Coronary artery (tissue), 2 donors: ENCODE measurements at regions not wholly inside any gene's neighbourhood (a gene's known extent, or its start where the extent isn't known, plus 50 kb on each side); places are given as distances from the start of the nearest gene placed in this dataset.

Experiments
- DNase-seq: peaks from one replicate; pipeline ENCODE4 v3.0.0-alpha.2; 2017; ENCODE audit warnings: low spot score
- H3K27ac ChIP-seq, 2 donors: fragments of 200-600 bp; sonication (generic); one replicate each; pipeline ENCODE4 v1.5.1; 2016 to 2019
- H3K4me3 ChIP-seq: fragments of 200-600 bp; sonication (generic); 2 replicates; pipeline ENCODE4 v1.5.1; 2016; ENCODE audit warnings: mild to moderate bottlenecking, moderate library complexity
- TF ChIP-seq, protein P1 (sequence below): fragments of 200-600 bp; sonication (generic); IDR thresholded peaks from one replicate; pipeline ENCODE4 v1.5.1; 2019; ENCODE audit warnings: antibody characterized with exemption

DNA sequence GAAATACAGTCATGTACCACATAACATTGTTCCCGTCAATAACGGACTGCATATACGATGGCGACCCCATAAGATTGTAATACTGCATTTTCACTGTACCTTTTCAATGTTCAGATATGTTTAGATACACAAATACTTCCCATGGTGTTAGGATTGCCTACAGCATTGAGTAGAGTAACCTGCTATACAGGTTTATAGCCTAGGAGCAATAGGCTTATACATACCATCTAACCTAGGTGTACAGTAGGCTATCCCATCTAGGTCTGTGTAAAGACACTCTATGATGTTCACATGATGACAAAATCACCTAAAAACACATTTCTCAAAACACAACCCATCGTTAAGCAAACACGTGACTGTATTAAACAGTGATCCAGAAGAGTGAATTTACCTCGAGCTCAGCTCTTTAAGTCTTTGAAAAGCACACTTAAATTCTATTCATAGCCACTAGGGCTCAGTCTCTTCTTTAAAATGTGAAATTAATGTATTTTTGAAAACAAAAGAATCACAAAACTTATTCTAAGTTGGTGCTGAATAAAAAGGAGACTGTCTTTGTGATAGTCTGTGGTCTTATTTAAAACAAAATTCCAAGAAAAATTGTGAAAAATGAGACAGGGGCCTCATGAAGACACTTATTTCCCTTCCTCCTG, 239.1 kb upstream of the ARID2 start:
- no peak overlapping the region for H3K27ac ChIP-seq
- no peak overlapping the region for H3K4me3 ChIP-seq
- TF ChIP-seq, protein P1, sequence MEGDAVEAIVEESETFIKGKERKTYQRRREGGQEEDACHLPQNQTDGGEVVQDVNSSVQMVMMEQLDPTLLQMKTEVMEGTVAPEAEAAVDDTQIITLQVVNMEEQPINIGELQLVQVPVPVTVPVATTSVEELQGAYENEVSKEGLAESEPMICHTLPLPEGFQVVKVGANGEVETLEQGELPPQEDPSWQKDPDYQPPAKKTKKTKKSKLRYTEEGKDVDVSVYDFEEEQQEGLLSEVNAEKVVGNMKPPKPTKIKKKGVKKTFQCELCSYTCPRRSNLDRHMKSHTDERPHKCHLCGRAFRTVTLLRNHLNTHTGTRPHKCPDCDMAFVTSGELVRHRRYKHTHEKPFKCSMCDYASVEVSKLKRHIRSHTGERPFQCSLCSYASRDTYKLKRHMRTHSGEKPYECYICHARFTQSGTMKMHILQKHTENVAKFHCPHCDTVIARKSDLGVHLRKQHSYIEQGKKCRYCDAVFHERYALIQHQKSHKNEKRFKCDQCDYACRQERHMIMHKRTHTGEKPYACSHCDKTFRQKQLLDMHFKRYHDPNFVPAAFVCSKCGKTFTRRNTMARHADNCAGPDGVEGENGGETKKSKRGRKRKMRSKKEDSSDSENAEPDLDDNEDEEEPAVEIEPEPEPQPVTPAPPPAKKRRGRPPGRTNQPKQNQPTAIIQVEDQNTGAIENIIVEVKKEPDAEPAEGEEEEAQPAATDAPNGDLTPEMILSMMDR = no peak
- no peak for DNase-seq

DNA sequence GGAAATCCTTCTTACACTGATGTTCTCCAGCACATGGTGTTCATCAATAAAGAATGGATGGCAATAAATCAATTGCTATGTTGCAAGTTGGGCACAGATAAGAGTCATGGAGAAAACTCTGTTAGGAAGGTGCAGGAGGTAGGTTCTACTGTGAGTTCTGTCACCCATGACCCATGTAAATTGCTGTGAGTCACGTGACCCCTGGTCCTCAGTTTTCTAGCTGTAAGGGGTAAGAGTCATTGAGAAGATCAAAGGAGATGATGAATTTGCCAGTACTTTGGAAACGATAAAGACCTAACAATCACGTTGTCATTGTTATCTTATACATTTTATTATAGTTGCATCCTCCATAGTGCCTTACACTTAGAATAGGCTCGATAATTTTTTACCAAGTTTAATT, 235.2 kb upstream of the ARID2 start:
- TF ChIP-seq, protein P1 = no peak
- Histone ChIP-seq H3K27ac (no peak overlapping the region), H3K4me3 (no peak overlapping the region)
- no peak for DNase-seq

DNA sequence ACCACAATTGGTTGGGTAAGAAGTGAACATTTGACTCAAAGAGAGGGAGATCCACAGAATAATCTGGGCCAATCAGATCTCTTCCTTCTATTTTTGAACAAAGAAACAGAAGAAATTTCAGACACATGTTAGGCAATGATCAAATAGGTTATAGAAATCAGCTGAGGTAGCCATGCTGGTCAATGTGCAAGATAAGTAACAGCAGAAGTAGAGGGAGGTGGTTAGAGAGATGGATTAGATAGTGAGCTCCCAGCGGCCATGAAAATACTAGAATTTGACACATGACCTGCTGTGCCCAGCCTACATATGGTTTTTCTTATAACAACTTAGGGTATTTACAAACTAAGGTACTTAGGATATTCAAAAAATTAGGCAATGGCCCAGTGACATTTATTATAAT, 230.9 kb upstream of the ARID2 start:
- TF ChIP-seq, protein P1 = no peak
- DNase-seq = no peak
- H3K4me3 ChIP-seq = no peak overlapping the region
- no peak overlapping the region for H3K27ac ChIP-seq

DNA sequence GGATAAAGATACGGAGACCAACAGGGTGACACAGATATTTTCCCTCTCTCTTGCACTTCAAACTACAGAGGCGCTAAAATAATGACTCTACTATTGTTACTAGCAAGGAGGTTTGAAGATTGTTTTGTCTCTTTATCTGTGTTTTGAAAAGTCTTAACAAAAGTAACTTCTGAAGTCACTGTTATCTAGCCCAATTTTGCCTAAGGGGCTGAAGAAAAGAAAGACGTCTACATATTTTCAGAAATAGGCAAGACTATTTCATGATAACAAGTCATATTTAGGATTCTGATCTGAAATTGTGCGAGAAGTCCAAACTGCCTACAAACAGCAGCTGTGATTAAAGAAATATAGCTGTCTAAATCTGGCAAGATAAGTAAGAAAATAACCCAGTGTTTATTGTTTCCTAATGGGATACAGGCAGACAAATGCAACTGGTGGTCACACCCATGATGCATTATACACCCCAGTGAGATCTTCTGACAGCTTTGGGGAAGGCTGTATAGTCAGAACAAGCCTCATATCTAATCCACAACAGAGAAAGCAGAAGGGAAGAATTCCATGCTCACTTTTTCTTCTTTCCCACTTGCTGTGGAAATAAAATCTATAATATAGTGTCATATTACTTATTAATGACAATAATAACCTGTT, 226.9 kb upstream of the ARID2 start:
- no peak overlapping the region for H3K4me3 ChIP-seq
- TF ChIP-seq, protein P1 = no peak
- no peak for DNase-seq
- no peak overlapping the region for H3K27ac ChIP-seq

DNA sequence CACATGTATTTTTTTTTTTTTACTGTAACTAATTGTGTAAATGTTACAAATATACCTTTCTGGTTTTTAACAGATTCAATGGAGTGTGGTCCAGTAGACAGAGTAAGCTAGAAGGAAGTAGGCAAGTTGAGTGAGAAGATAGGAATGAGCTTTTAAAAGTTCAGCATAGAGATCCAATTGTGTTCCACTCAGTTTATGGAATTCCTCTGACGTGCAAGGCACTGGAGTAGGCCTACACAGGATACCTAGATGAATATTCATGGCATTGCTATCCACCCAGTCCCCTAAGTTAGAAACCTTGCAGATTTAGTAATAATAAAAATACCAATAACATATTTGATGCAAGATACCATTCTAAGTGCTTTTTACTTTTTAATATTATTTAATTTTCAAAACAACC, 225.6 kb upstream of the ARID2 start:
- DNase-seq = no peak
- no peak overlapping the region for H3K4me3 ChIP-seq
- TF ChIP-seq, protein P1 = no peak

DNA sequence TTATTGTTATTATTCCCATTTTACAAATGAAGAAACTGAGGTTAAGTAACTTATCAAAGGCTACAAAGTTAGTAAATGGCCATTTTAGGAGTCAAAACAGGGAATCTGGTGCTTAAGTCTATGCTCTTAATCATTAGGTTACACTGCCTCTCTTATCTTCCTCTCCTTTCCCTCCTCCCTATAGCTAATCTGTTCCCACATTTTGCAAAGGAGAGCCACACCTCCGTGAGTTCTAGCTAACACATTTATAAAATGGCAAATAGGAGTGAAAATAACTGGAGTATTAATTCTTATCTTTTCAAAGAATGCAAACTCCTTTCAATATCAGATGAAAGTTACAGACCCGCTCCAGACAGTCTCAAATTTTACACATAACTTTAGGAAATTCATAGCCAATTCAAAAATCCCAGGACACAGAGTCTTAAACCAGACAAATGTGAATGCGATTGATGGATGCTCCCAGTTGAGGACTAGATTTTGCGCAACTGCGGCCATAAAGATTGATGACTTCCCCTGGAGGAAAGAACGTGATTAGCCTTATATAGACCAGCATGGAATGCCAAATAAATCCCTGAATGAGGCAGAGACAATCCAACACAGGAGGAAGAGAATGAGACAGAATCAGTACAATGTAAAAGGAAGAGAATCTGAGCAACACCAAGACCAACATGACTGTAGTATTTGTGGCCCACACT, 225.0 kb upstream of the ARID2 start:
- no peak for DNase-seq
- Histone ChIP-seq H3K27ac (no peak overlapping the region), H3K4me3 (no peak overlapping the region)
- TF ChIP-seq, protein P1 = no peak

More for the DNA sequence above, 225.6 kb upstream of the ARID2 start:
- H3K27ac ChIP-seq = no peak overlapping the region
